ENCODE measurements at regions not wholly inside any gene's neighbourhood (a gene's known extent, or its start where the extent isn't known, plus 50 kb on each side); places are given as distances from the start of the nearest gene placed in this dataset.

- Histone ChIP-seq H3K79me2 (ENCODE audit: control insufficient read depth, insufficient read depth, low read length) (no peaks in the 10 kb centered on the region), H3K9ac (ENCODE audit: control insufficient read depth, extremely low read depth, insufficient read depth, low read length) (no peak overlapping the region), H3K36me3 (ENCODE audit: control insufficient read depth in 2 of 2, extremely low read depth in 1 of 2, insufficient read depth in 2 of 2, low read length in 2 of 2) (no peaks in the 10 kb centered on the region), H4K20me1 (ENCODE audit: control insufficient read depth, extremely low read depth, insufficient read depth, low read length) (no peaks in the 10 kb centered on the region), H3K4me1 (ENCODE audit: control insufficient read depth, extremely low read depth, insufficient read depth, low read length) (no peaks in the 10 kb centered on the region), H3K4me2 (ENCODE audit: control insufficient read depth, extremely low read depth, insufficient read depth, low read depth, low read length) (no peak overlapping the region), H3K9me3 (ENCODE audit: control insufficient read depth, low read depth, low read length) (no peaks in the 10 kb centered on the region), H3K4me3 (ENCODE audit: control insufficient read depth in 2 of 3, extremely low read depth in 1 of 3, insufficient read depth in 2 of 3, low read depth in 1 of 3, low read length in 3 of 3) (no peak overlapping the region), H3K9me1 (ENCODE audit: control insufficient read depth, extremely low read depth, insufficient read depth, low read length) (no peaks in the 10 kb centered on the region), H2AFZ (ENCODE audit: control insufficient read depth, low read length) (no peak overlapping the region), H3K27ac (ENCODE audit: control insufficient read depth, insufficient read depth, low read length) (no peak overlapping the region), H3K27me3 (ENCODE audit: control insufficient read depth, extremely low read depth, insufficient read depth, low read length) (no peaks in the 10 kb centered on the region)
- FAIRE-seq (peak; percentile 72), DNase-seq (ENCODE audit: low read depth, low spot score) (no peak)
- peak; percentile 73 to 84 (median 73) for TF ChIP-seq CTCF (optimal IDR thresholded peaks at IDR 0.05 in 1 of 3, IDR thresholded peaks at IDR 0.05 in 1 of 3, conservative IDR thresholded peaks at IDR 0.05 in 1 of 3; ENCODE audit: extremely low read depth in 1 of 3, insufficient read depth in 2 of 3, low read length in 3 of 3)
- no peak for TF ChIP-seq EZH2 (IDR thresholded peaks at IDR 0.05; ENCODE audit: low read length)
- dilution Hi-C loops (cut with MboI; ENCODE audit: extremely low pct_ligation_motif_present, low sequenced_read_pairs) = no loop called here
Observed at GRCh38 chr19:34120846-34121639, 51.3 kb upstream of the LSM14A start.

Small RNA genes in the stretch of these regions (small RNA-seq; reads per million reads assigned to genes)
- 0 reads per million in 3 experiments for gene RN7SL150P (ENCODE audit: insufficient read length in 3 of 3, low read depth in 3 of 3, low replicate concordance in 1 of 3)
- 0 reads per million in 3 experiments for gene RPS4XP23 (ENCODE audit: insufficient read length in 3 of 3, low read depth in 3 of 3, low replicate concordance in 1 of 3)
